NT2/D1 (cell line): ENCODE measurements at regions not wholly inside any gene's neighbourhood (a gene's known extent, or its start where the extent isn't known, plus 50 kb on each side); places are given as distances from the start of the nearest gene placed in this dataset.

Experiments
- SUZ12 ChIP-seq: IDR thresholded peaks from 2 replicates; pipeline ENCODE4 v1.6.1; 2011; ENCODE audit not compliant: insufficient read length, insufficient read depth; ENCODE audit errors: extremely low read depth
- ZNF274 ChIP-seq: IDR thresholded peaks from 2 replicates; pipeline ENCODE4 v1.6.1; 2011; ENCODE audit warnings: mild to moderate bottlenecking, low read depth, low read length

GRCh38 chr2:15868186-15868585 is 72.2 kb upstream of the MYCN start:
- no peak for TF ChIP-seq ZNF274
- TF ChIP-seq SUZ12 = no peak
